Testis (tissue), 2 donors: ENCODE measurements at regions not wholly inside any gene's neighbourhood (a gene's known extent, or its start where the extent isn't known, plus 50 kb on each side); places are given as distances from the start of the nearest gene placed in this dataset.

ENCODE experiments used
- POLR2A ChIP-seq: fragments of 450-650 bp; IDR thresholded peaks from one replicate; pipeline ENCODE4 v1.6.1; 2017; ENCODE audit warnings: antibody characterized with exemption, mild to moderate bottlenecking, moderate library complexity
- TF ChIP-seq, protein P1 (sequence below), 3 experiments: fragments of 450-650 bp in 2 of 3; fragments of 200-600 bp in 1 of 3; sonication (generic) in 1 of 3; IDR thresholded peaks; one replicate each; pipeline ENCODE4 v1.5.1; 2016 to 2019; ENCODE audit warnings: antibody characterized with exemption in 3 of 3, mild to moderate bottlenecking in 2 of 3, moderate library complexity in 1 of 3

- no peak for TF ChIP-seq POLR2A
- TF ChIP-seq, protein P1, sequence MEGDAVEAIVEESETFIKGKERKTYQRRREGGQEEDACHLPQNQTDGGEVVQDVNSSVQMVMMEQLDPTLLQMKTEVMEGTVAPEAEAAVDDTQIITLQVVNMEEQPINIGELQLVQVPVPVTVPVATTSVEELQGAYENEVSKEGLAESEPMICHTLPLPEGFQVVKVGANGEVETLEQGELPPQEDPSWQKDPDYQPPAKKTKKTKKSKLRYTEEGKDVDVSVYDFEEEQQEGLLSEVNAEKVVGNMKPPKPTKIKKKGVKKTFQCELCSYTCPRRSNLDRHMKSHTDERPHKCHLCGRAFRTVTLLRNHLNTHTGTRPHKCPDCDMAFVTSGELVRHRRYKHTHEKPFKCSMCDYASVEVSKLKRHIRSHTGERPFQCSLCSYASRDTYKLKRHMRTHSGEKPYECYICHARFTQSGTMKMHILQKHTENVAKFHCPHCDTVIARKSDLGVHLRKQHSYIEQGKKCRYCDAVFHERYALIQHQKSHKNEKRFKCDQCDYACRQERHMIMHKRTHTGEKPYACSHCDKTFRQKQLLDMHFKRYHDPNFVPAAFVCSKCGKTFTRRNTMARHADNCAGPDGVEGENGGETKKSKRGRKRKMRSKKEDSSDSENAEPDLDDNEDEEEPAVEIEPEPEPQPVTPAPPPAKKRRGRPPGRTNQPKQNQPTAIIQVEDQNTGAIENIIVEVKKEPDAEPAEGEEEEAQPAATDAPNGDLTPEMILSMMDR (IDR thresholded peaks at IDR 0.05): no peak
These were observed 410.3 kb downstream of the PCNX1 start for GRCh38 chr14:71317385-71318096.
